Esophagus muscularis mucosa (tissue), 3 donors: ENCODE measurements at regions not wholly inside any gene's neighbourhood (a gene's known extent, or its start where the extent isn't known, plus 50 kb on each side); places are given as distances from the start of the nearest gene placed in this dataset.

Source experiments
- POLR2A ChIP-seq: fragments of 450-650 bp; IDR thresholded peaks from one replicate; pipeline ENCODE4 v1.6.1; 2017; ENCODE audit warnings: antibody characterized with exemption, moderate library complexity, mild to moderate bottlenecking, low read depth
- POLR2AphosphoS5 ChIP-seq, 2 donors: sonication (generic); formaldehyde crosslinking; IDR thresholded peaks; one replicate each; pipeline ENCODE4 v1.6.1; 2017; ENCODE audit warnings: antibody characterized with exemption in 2 of 2
- TF ChIP-seq, protein P1 (sequence below), 3 experiments: fragments of 200-600 bp in 2 of 3; fragments of 450-650 bp in 1 of 3; sonication (generic) in 2 of 3; IDR thresholded peaks; one replicate each; pipeline ENCODE4 v1.5.1; 2017 to 2019; ENCODE audit warnings: antibody characterized with exemption in 3 of 3, mild to moderate bottlenecking in 2 of 3, moderate library complexity in 1 of 3

GRCh38 chr4:17058916-17059741 is 160.7 kb upstream of the LDB2 start:
- no peak for TF ChIP-seq POLR2AphosphoS5 (IDR thresholded peaks at IDR 0.05)
- TF ChIP-seq, protein P1, sequence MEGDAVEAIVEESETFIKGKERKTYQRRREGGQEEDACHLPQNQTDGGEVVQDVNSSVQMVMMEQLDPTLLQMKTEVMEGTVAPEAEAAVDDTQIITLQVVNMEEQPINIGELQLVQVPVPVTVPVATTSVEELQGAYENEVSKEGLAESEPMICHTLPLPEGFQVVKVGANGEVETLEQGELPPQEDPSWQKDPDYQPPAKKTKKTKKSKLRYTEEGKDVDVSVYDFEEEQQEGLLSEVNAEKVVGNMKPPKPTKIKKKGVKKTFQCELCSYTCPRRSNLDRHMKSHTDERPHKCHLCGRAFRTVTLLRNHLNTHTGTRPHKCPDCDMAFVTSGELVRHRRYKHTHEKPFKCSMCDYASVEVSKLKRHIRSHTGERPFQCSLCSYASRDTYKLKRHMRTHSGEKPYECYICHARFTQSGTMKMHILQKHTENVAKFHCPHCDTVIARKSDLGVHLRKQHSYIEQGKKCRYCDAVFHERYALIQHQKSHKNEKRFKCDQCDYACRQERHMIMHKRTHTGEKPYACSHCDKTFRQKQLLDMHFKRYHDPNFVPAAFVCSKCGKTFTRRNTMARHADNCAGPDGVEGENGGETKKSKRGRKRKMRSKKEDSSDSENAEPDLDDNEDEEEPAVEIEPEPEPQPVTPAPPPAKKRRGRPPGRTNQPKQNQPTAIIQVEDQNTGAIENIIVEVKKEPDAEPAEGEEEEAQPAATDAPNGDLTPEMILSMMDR (IDR thresholded peaks at IDR 0.05): no peak
- TF ChIP-seq POLR2A: no peak
